ENCODE measurements at regions not wholly inside any gene's neighbourhood (a gene's known extent, or its start where the extent isn't known, plus 50 kb on each side); places are given as distances from the start of the nearest gene placed in this dataset.

- TF ChIP-seq ZFP30 (CRISPR knock-in tag; IDR thresholded peaks at IDR 0.05) = no peak
- no peak for TF ChIP-seq POU6F1 (CRISPR knock-in tag; IDR thresholded peaks at IDR 0.05; ENCODE audit: borderline replicate concordance, low read depth)
- no peak for TF ChIP-seq ESRRG (CRISPR knock-in tag; IDR thresholded peaks at IDR 0.05)
- TF ChIP-seq ARNTL (CRISPR knock-in tag; IDR thresholded peaks at IDR 0.05; ENCODE audit: borderline replicate concordance, low read depth) = no peak
- TF ChIP-seq RARB (CRISPR knock-in tag; IDR thresholded peaks at IDR 0.05) = no peak
- TF ChIP-seq SNAI2 (CRISPR knock-in tag; IDR thresholded peaks at IDR 0.05) = no peak
- TF ChIP-seq TOX (CRISPR knock-in tag; IDR thresholded peaks at IDR 0.05; ENCODE audit: borderline replicate concordance) = no peak
- ATAC-seq = no peak
These were observed 145.8 kb upstream of the SLC30A5 start for GRCh38 chr5:68947986-68948385.

- no peak for ATAC-seq
- no peak for TF ChIP-seq POU6F1 (CRISPR knock-in tag; IDR thresholded peaks at IDR 0.05; ENCODE audit: borderline replicate concordance, low read depth)
- no peak for TF ChIP-seq OSR1 (CRISPR knock-in tag; IDR thresholded peaks at IDR 0.05)
These were observed 144.6 kb upstream of the SLC30A5 start for GRCh38 chr5:68949256-68949655.

- ATAC-seq = no peak
These were observed 144.1 kb upstream of the SLC30A5 start for GRCh38 chr5:68949711-68950110.

More at GRCh38 chr5:68949711-68950110, 144.1 kb upstream of the SLC30A5 start:
- TF ChIP-seq ESRRG (CRISPR knock-in tag; IDR thresholded peaks at IDR 0.05) = no peak
- no peak for TF ChIP-seq POU6F1 (CRISPR knock-in tag; IDR thresholded peaks at IDR 0.05; ENCODE audit: borderline replicate concordance, low read depth)
- TF ChIP-seq GLIS3 (CRISPR knock-in tag; IDR thresholded peaks at IDR 0.05) = no peak
- no peak for TF ChIP-seq OSR1 (CRISPR knock-in tag; IDR thresholded peaks at IDR 0.05)
- no peak for TF ChIP-seq ISL1 (CRISPR knock-in tag; IDR thresholded peaks at IDR 0.05)
- TF ChIP-seq ARNTL (CRISPR knock-in tag; IDR thresholded peaks at IDR 0.05; ENCODE audit: borderline replicate concordance, low read depth) = no peak
- no peak for TF ChIP-seq CSDC2 (CRISPR knock-in tag; IDR thresholded peaks at IDR 0.05)
- TF ChIP-seq PPARA (CRISPR knock-in tag; IDR thresholded peaks at IDR 0.05; ENCODE audit: borderline replicate concordance) = no peak
- TF ChIP-seq BACH2 (CRISPR knock-in tag; IDR thresholded peaks at IDR 0.05; ENCODE audit: borderline replicate concordance) = no peak
- no peak for TF ChIP-seq PATZ1 (CRISPR knock-in tag; IDR thresholded peaks at IDR 0.05; ENCODE audit: borderline replicate concordance)
- TF ChIP-seq, protein P1, sequence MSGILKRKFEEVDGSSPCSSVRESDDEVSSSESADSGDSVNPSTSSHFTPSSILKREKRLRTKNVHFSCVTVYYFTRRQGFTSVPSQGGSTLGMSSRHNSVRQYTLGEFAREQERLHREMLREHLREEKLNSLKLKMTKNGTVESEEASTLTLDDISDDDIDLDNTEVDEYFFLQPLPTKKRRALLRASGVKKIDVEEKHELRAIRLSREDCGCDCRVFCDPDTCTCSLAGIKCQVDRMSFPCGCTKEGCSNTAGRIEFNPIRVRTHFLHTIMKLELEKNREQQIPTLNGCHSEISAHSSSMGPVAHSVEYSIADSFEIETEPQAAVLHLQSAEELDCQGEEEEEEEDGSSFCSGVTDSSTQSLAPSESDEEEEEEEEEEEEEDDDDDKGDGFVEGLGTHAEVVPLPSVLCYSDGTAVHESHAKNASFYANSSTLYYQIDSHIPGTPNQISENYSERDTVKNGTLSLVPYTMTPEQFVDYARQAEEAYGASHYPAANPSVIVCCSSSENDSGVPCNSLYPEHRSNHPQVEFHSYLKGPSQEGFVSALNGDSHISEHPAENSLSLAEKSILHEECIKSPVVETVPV (CRISPR knock-in tag; IDR thresholded peaks at IDR 0.05) = no peak
- TF ChIP-seq TOX (CRISPR knock-in tag; IDR thresholded peaks at IDR 0.05; ENCODE audit: borderline replicate concordance) = no peak
- no peak for TF ChIP-seq SNAI2 (CRISPR knock-in tag; IDR thresholded peaks at IDR 0.05)
- TF ChIP-seq, protein P2, sequence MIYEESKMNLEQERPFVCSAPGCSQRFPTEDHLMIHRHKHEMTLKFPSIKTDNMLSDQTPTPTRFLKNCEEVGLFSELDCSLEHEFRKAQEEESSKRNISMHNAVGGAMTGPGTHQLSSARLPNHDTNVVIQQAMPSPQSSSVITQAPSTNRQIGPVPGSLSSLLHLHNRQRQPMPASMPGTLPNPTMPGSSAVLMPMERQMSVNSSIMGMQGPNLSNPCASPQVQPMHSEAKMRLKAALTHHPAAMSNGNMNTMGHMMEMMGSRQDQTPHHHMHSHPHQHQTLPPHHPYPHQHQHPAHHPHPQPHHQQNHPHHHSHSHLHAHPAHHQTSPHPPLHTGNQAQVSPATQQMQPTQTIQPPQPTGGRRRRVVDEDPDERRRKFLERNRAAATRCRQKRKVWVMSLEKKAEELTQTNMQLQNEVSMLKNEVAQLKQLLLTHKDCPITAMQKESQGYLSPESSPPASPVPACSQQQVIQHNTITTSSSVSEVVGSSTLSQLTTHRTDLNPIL (CRISPR knock-in tag; IDR thresholded peaks at IDR 0.05; ENCODE audit: low read depth) = no peak
- no peak for TF ChIP-seq TCF4 (CRISPR knock-in tag; IDR thresholded peaks at IDR 0.05; ENCODE audit: borderline replicate concordance)

Measured in SK-N-SH treated with all-trans-retinoic acid at 6 μM for 48 hours (cell line).